WERI-Rb-1 (cell line): ENCODE measurements at regions not wholly inside any gene's neighbourhood (a gene's known extent, or its start where the extent isn't known, plus 50 kb on each side); places are given as distances from the start of the nearest gene placed in this dataset.
"Not testable (repeated sequence)": the region's sequence is repeated elsewhere in the genome, so short reads cannot be mapped to it uniquely, and the experiment has no call there.

Experiments
- DNase-seq: peaks from one replicate; pipeline ENCODE4 v3.0.0-alpha.2; 2020
- H3K27ac ChIP-seq: fragments of 250-450 bp; sonication (Bioruptor Pico); 2 replicates; pipeline ENCODE4 v1.5.1; 2020; ENCODE audit warnings: mild to moderate bottlenecking, moderate library complexity
- H3K27me3 ChIP-seq: fragments of 250-450 bp; sonication (Bioruptor Pico); 2 replicates; pipeline ENCODE4 v1.5.1; 2021; ENCODE audit warnings: mild to moderate bottlenecking, low read depth, moderate library complexity; ENCODE audit not compliant: insufficient read depth, severe bottlenecking
- H3K36me3 ChIP-seq: fragments of 250-450 bp; sonication (Bioruptor Pico); 2 replicates; pipeline ENCODE4 v1.5.1; 2020; ENCODE audit warnings: mild to moderate bottlenecking, moderate library complexity
- H3K4me3 ChIP-seq: 2 replicates; pipeline ENCODE4 v1.5.1; 2011; ENCODE audit warnings: low read depth, mild to moderate bottlenecking, control low read depth, low read length
- H3K9me3 ChIP-seq: fragments of 250-450 bp; sonication (Bioruptor Pico); 2 replicates; pipeline ENCODE4 v1.5.1; 2021; ENCODE audit warnings: mild to moderate bottlenecking, moderate library complexity; ENCODE audit not compliant: severe bottlenecking
- CTCF ChIP-seq: IDR thresholded peaks from 2 replicates; pipeline ENCODE4 v1.5.1; 2011; ENCODE audit warnings: low read depth, mild to moderate bottlenecking, control low read depth, inconsistent platforms, low read length

- Histone ChIP-seq H3K4me3 (no peak overlapping the region), H3K27ac (no peak overlapping the region), H3K27me3 (no peaks in the 10 kb centered on the region), H3K9me3 (peaks cover 4% of the 10 kb centered on the region), H3K36me3 (no peaks in the 10 kb centered on the region)
- no peak for DNase-seq
- no peak for TF ChIP-seq CTCF
Measured at GRCh38 chr11:70901951-70902521, 350.3 kb downstream of the SHANK2 start.

GRCh38 chr11:70903229-70903628, 349.1 kb downstream of the SHANK2 start:
- not testable (repeated sequence) for H3K27me3 ChIP-seq, H3K9me3 ChIP-seq, H3K36me3 ChIP-seq, H3K4me3 ChIP-seq, H3K27ac ChIP-seq, DNase-seq

GRCh38 chr11:70906101-70906500, 346.3 kb downstream of the SHANK2 start:
- DNase-seq = no peak
- TF ChIP-seq CTCF = no peak
- H3K27ac ChIP-seq = no peak overlapping the region
- no peaks in the 10 kb centered on the region for H3K9me3 ChIP-seq
- no peaks in the 10 kb centered on the region for H3K27me3 ChIP-seq
- H3K36me3 ChIP-seq = no peaks in the 10 kb centered on the region
- H3K4me3 ChIP-seq = no peak overlapping the region

GRCh38 chr11:70908223-70908622, 344.2 kb downstream of the SHANK2 start:
- no peak overlapping the region for H3K4me3 ChIP-seq
- no peak for DNase-seq
- TF ChIP-seq CTCF = no peak
- H3K27me3 ChIP-seq = no peaks in the 10 kb centered on the region
- H3K27ac ChIP-seq = no peak overlapping the region
- no peaks in the 10 kb centered on the region for H3K9me3 ChIP-seq
- no peaks in the 10 kb centered on the region for H3K36me3 ChIP-seq

- Histone ChIP-seq H3K9me3 (no peaks in the 10 kb centered on the region), H3K27ac (no peak overlapping the region), H3K4me3 (no peak overlapping the region), H3K36me3 (no peaks in the 10 kb centered on the region), H3K27me3 (no peaks in the 10 kb centered on the region)
- TF ChIP-seq CTCF = no peak
- DNase-seq = no peak
Measured at GRCh38 chr11:70910835-70911234, 341.5 kb downstream of the SHANK2 start.

GRCh38 chr11:70912226-70912840, 340.0 kb downstream of the SHANK2 start:
- no peaks in the 10 kb centered on the region for H3K27me3 ChIP-seq
- no peak overlapping the region for H3K27ac ChIP-seq
- no peaks in the 10 kb centered on the region for H3K36me3 ChIP-seq
- no peaks in the 10 kb centered on the region for H3K9me3 ChIP-seq
- H3K4me3 ChIP-seq = no peak overlapping the region
- no peak for DNase-seq
- no peak for TF ChIP-seq CTCF
